IMR-90 (cell line): ENCODE measurements at regions not wholly inside any gene's neighbourhood (a gene's known extent, or its start where the extent isn't known, plus 50 kb on each side); places are given as distances from the start of the nearest gene placed in this dataset.
A peak's percentile ranks its signal among the peaks of the same experiment; 100 is the strongest.

Source experiments
- ATAC-seq: fragments of 200-7000 bp; cut with Tn5 transposase; 2 replicates; pipeline ENCODE4 v1.9.1; 2020; ENCODE audit warnings: low read depth, mild to moderate bottlenecking, moderate library complexity
- BruUV-seq: library from RNA; stranded (reverse); fragments of 400-500 nt; replicated peaks from 2 replicates; lab custom pipeline; 2021; lab: Mats Ljungman, UMichigan
- CTCF ChIA-PET: fragments of 300-600 bp; formaldehyde crosslinking; extraction: SDS; loops from one replicate; lab custom pipeline; 2021; ENCODE audit warnings: antibody characterized with exemption; lab: Yijun Ruan, JAX
- POLR2A ChIA-PET: fragments of 300-600 bp; sonication (Branson Sonifier 250); formaldehyde crosslinking; loops from one replicate; lab custom pipeline; 2022; ENCODE audit warnings: antibody characterized with exemption; ENCODE audit not compliant: unreplicated experiment; lab: Charles Lee
- DNase-seq: peaks from one replicate; pipeline ENCODE4 v3.0.0; 2013
- H2AFZ ChIP-seq: replicated peaks from 2 replicates; pipeline ENCODE3; 2013; ENCODE audit warnings: low read length, mild to moderate bottlenecking; ENCODE audit not compliant: poor library complexity
- H2AK5ac ChIP-seq: 2 replicates; pipeline ENCODE4 v1.6.1; 2013; ENCODE audit warnings: low read depth, low read length, inconsistent platforms
- H2AK9ac ChIP-seq: replicated peaks from 2 replicates; pipeline ENCODE3; 2013; ENCODE audit warnings: mild to moderate bottlenecking, low read depth, low read length, moderate library complexity; ENCODE audit not compliant: poor library complexity
- H2BK120ac ChIP-seq: 2 replicates; pipeline ENCODE4 v1.6.1; 2013; ENCODE audit warnings: low read depth, low read length, inconsistent platforms
- H2BK15ac ChIP-seq: 3 replicates; pipeline ENCODE4 v1.6.1; 2013; ENCODE audit warnings: low read depth, low read length, inconsistent platforms
- H2BK20ac ChIP-seq: 2 replicates; pipeline ENCODE4 v1.6.1; 2013; ENCODE audit warnings: low read depth, mild to moderate bottlenecking, inconsistent platforms, low read length, moderate library complexity
- H2BK5ac ChIP-seq: 2 replicates; pipeline ENCODE4 v1.6.1; 2013; ENCODE audit warnings: mild to moderate bottlenecking, low read depth, low read length, inconsistent platforms; ENCODE audit not compliant: poor library complexity, severe bottlenecking
- H3K14ac ChIP-seq: replicated peaks from 2 replicates; pipeline ENCODE4 v1.6.1; 2013; ENCODE audit warnings: low read depth, low read length, inconsistent platforms
- H3K18ac ChIP-seq: 2 replicates; pipeline ENCODE4 v1.6.1; 2013; ENCODE audit warnings: low read depth, low read length, control low read depth
- H3K23ac ChIP-seq: 2 replicates; pipeline ENCODE4 v1.6.1; 2013; ENCODE audit warnings: low read depth, low read length, inconsistent platforms
- H3K27ac ChIP-seq: 2 replicates; pipeline ENCODE4 v1.5.1; 2013; ENCODE audit warnings: mild to moderate bottlenecking, control low read depth, low read length; ENCODE audit not compliant: insufficient read depth
- H3K27me3 ChIP-seq: 2 replicates; pipeline ENCODE4 v1.6.1; 2013; ENCODE audit warnings: low read length; ENCODE audit not compliant: control insufficient read depth, insufficient read depth
- H3K36me3 ChIP-seq: 2 replicates; pipeline ENCODE4 v1.6.1; 2013; ENCODE audit warnings: low read length, mixed read lengths; ENCODE audit not compliant: control insufficient read depth, insufficient read depth
- H3K4ac ChIP-seq: 2 replicates; pipeline ENCODE4 v1.6.1; 2013; ENCODE audit warnings: low read depth, low read length, inconsistent platforms
- H3K4me1 ChIP-seq: 2 replicates; pipeline ENCODE4 v1.6.1; 2013; ENCODE audit warnings: low read length, mixed read lengths; ENCODE audit not compliant: control insufficient read depth, insufficient read depth
- H3K4me2 ChIP-seq: 2 replicates; pipeline ENCODE4 v1.6.1; 2013; ENCODE audit warnings: low read depth, mild to moderate bottlenecking, control low read depth, low read length, moderate library complexity
- H3K4me3 ChIP-seq: 2 replicates; pipeline ENCODE4 v1.5.1; 2013; ENCODE audit warnings: low read depth, mild to moderate bottlenecking, control low read depth, low read length, moderate library complexity; ENCODE audit not compliant: insufficient read depth
- H3K56ac ChIP-seq: 2 replicates; pipeline ENCODE4 v1.6.1; 2013; ENCODE audit warnings: low read length, inconsistent platforms; ENCODE audit not compliant: insufficient read depth; ENCODE audit errors: extremely low read depth
- H3K79me1 ChIP-seq, 2 experiments: 2 replicates each; pipeline ENCODE4 v1.6.1; 2013; ENCODE audit warnings: low read length in 2 of 2, inconsistent platforms in 1 of 2, low read depth in 1 of 2
- H3K9ac ChIP-seq: 2 replicates; pipeline ENCODE4 v1.6.1; 2013; ENCODE audit warnings: low read depth, low read length, control low read depth
- H3K9me1 ChIP-seq: 2 replicates; pipeline ENCODE4 v1.6.1; 2013; ENCODE audit warnings: low read length, inconsistent platforms; ENCODE audit not compliant: insufficient read depth
- H3K9me3 ChIP-seq: 2 replicates; pipeline ENCODE4 v1.6.1; 2013; ENCODE audit warnings: low read length; ENCODE audit not compliant: control insufficient read depth, insufficient read depth
- H4K20me1 ChIP-seq: 2 replicates; pipeline ENCODE4 v1.6.1; 2013; ENCODE audit warnings: low read length, inconsistent platforms; ENCODE audit not compliant: insufficient read depth
- H4K5ac ChIP-seq: 2 replicates; pipeline ENCODE4 v1.6.1; 2013; ENCODE audit warnings: mild to moderate bottlenecking, low read depth, low read length, control low read depth
- H4K8ac ChIP-seq, 2 experiments: 2 replicates each; pipeline ENCODE4 v1.6.1; 2013; ENCODE audit warnings: low read depth in 2 of 2, low read length in 2 of 2, control low read depth in 1 of 2, inconsistent platforms in 1 of 2
- H4K91ac ChIP-seq: 2 replicates; pipeline ENCODE4 v1.6.1; 2013; ENCODE audit warnings: low read depth, low read length, inconsistent platforms; ENCODE audit not compliant: insufficient read depth
- CEBPB ChIP-seq: IDR thresholded peaks from 2 replicates; pipeline ENCODE4 v1.6.1; 2012; ENCODE audit warnings: low read depth, low read length, improper control_type of control experiment
- CHD1 ChIP-seq: IDR thresholded peaks from 2 replicates; pipeline ENCODE4 v1.6.1; 2012; ENCODE audit warnings: low read depth, low read length, improper control_type of control experiment
- FOS ChIP-seq: fragments of 150-350 bp; IDR thresholded peaks from 2 replicates; pipeline ENCODE4 v1.6.1; 2016; ENCODE audit warnings: low read depth, low read length
- MAFK ChIP-seq: IDR thresholded peaks from 2 replicates; pipeline ENCODE4 v1.6.1; 2012; ENCODE audit warnings: low read depth, low read length, improper control_type of control experiment
- MAZ ChIP-seq: IDR thresholded peaks from 2 replicates; pipeline ENCODE4 v1.6.1; 2012; ENCODE audit warnings: low read depth, mild to moderate bottlenecking, low read length, improper control_type of control experiment, moderate library complexity, borderline replicate concordance
- MXI1 ChIP-seq: IDR thresholded peaks from 2 replicates; pipeline ENCODE4 v1.6.1; 2012; ENCODE audit warnings: low read depth, mild to moderate bottlenecking, low read length, moderate library complexity, borderline replicate concordance
- NFE2L2 ChIP-seq: fragments of 150-350 bp; IDR thresholded peaks from 2 replicates; pipeline ENCODE4 v1.6.1; 2016; ENCODE audit warnings: low read depth, mild to moderate bottlenecking, low read length
- POLR2A ChIP-seq: IDR thresholded peaks from 2 replicates; pipeline ENCODE4 v1.6.1; 2012; ENCODE audit warnings: mild to moderate bottlenecking, low read depth, low read length
- RAD21 ChIP-seq: IDR thresholded peaks from 2 replicates; pipeline ENCODE4 v1.6.1; 2012; ENCODE audit warnings: low read length, improper control_type of control experiment
- RCOR1 ChIP-seq: IDR thresholded peaks from 2 replicates; pipeline ENCODE4 v1.6.1; 2012; ENCODE audit warnings: mild to moderate bottlenecking, low read length, improper control_type of control experiment; ENCODE audit not compliant: insufficient replicate concordance
- RFX5 ChIP-seq: IDR thresholded peaks from 2 replicates; pipeline ENCODE4 v1.8.0; 2012; ENCODE audit warnings: low read depth, mild to moderate bottlenecking, low read length, moderate library complexity
- SMC3 ChIP-seq: fragments of 150-350 bp; IDR thresholded peaks from 2 replicates; pipeline ENCODE4 v1.6.1; 2016; ENCODE audit warnings: low read depth, mild to moderate bottlenecking, antibody characterized with exemption, low read length, moderate library complexity
- WGBS, 2 experiments: methylation state at CpG; one replicate each; pipeline versions ENCODE4 v1.1.5 to v1.1.7; 2013; ENCODE audit warnings: missing lambda C conversion rate in 2 of 2; ENCODE audit not compliant: insufficient read length in 1 of 2; ENCODE audit errors: extremely low coverage in 2 of 2; 5-methylcytosine and 5-hydroxymethylcytosine counted together
- dilution Hi-C: fragments of 300-500 bp; cut with HindIII; formaldehyde crosslinking; loops from one replicate; pipeline ENCODE4 v1.14.3; 2018; ENCODE audit warnings: low sequenced_read_pairs; ENCODE audit not compliant: unreplicated experiment
- in situ Hi-C: fragments of 300-500 bp; cut with MboI; formaldehyde crosslinking; loops from 3 replicates; pipeline ENCODE4 v1.14.3; 2019; ENCODE audit warnings: low sequenced_read_pairs, inconsistent platforms, mixed read lengths
- intact Hi-C: fragments of 100-400 bp; cut with micrococcal nuclease; formaldehyde crosslinking; loops from 2 replicates; pipeline ENCODE4 v1.10.0; 2022
- TF ChIP-seq, protein P1 (sequence below): fragments of 150-350 bp; IDR thresholded peaks from 2 replicates; pipeline ENCODE4 v1.6.1; 2017; ENCODE audit warnings: mild to moderate bottlenecking, antibody characterized with exemption, low read length, low read depth
- TF ChIP-seq, protein P2 (sequence below): conservative IDR thresholded peaks from 2 replicates; pipeline ENCODE4 v1.5.1; 2012; ENCODE audit warnings: mild to moderate bottlenecking, low read depth, low read length, improper control_type of control experiment

DNA sequence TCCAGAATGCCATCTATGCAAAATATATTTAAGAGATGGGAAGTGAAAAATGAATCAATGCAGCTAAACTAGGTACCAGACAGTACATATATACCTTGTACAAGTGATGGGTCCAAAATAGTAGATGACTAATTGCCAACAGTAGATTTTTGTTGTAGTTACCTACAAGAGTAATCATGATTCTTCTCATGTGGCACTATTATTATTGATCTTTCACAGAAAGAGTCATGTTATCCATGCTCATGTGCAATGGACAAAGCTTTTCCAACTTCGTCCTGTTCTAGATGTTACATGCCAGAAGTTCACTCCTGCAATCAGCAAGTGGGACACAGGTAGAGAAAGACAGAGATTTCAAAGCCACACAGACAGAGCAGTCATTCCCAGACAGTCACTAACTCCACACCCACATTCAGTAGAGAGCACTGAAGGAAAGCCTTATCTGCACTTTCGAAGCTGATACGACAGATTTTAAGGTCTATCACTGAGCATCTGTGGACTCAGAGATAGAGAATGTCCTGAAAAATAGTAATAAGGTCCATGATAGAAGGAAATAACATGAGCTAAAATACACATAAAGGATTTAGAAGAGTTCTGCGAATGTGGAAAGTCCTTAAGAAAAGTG lies 101.6 kb upstream of the ITPRID2 start:
- Histone ChIP-seq H3K4ac (peak overlapping the region; percentile 95), H3K4me3 (no peak overlapping the region), H3K36me3 (no peaks in the 10 kb centered on the region), H3K23ac (peak overlapping the region; percentile 82), H2AFZ (no peak overlapping the region), H3K56ac (peak overlapping the region; percentile 62), H4K8ac (peak overlapping the region; percentile 50 to 94), H3K9me1 (peaks cover 13% of the 10 kb centered on the region), H3K14ac (peak overlapping the region; percentile 57), H3K9me3 (no peaks in the 10 kb centered on the region), H2AK9ac (peak overlapping the region; percentile 77), H4K20me1 (no peaks in the 10 kb centered on the region), H2BK15ac (peak overlapping the region; percentile 100), H3K18ac (peak overlapping the region; percentile 96), H3K27me3 (no peaks in the 10 kb centered on the region), H3K4me1 (peaks cover 10% of the 10 kb centered on the region; the same call in 1 of the 2 replicates), H3K79me1 (no peaks in the 10 kb centered on the region; a peak in 1 of 4 replicates), H3K4me2 (no peak overlapping the region), H4K5ac (peak overlapping the region; percentile 93; the same call in 1 of the 2 replicates), H2BK120ac (peak overlapping the region; percentile 93), H2BK5ac (peak overlapping the region; percentile 98), H2AK5ac (peak overlapping the region; percentile 97), H4K91ac (peak overlapping the region; percentile 87), H2BK20ac (peak overlapping the region; percentile 87), H3K9ac (no peak overlapping the region), H3K27ac (peak overlapping the region; percentile 29; the same call in 1 of the 2 replicates)
- WGBS, 2 experiments: 100% methylated on average over 1 of the region's 4 CpGs; no CpG with 5 or more reads in 1 of the 2 experiments
- no TSS peak for BruUV-seq
- POLR2A ChIA-PET: no interaction called here
- TF ChIP-seq RFX5 (no peak), SMC3 (no peak), FOS (no peak), RAD21 (no peak), RCOR1 (no peak), MAZ (no peak), POLR2A (no peak), CHD1 (no peak), NFE2L2 (no peak), MAFK (no peak), MXI1 (no peak), CEBPB (no peak)
- TF ChIP-seq, protein P1, sequence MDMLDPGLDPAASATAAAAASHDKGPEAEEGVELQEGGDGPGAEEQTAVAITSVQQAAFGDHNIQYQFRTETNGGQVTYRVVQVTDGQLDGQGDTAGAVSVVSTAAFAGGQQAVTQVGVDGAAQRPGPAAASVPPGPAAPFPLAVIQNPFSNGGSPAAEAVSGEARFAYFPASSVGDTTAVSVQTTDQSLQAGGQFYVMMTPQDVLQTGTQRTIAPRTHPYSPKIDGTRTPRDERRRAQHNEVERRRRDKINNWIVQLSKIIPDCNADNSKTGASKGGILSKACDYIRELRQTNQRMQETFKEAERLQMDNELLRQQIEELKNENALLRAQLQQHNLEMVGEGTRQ: no peak
- TF ChIP-seq, protein P2, sequence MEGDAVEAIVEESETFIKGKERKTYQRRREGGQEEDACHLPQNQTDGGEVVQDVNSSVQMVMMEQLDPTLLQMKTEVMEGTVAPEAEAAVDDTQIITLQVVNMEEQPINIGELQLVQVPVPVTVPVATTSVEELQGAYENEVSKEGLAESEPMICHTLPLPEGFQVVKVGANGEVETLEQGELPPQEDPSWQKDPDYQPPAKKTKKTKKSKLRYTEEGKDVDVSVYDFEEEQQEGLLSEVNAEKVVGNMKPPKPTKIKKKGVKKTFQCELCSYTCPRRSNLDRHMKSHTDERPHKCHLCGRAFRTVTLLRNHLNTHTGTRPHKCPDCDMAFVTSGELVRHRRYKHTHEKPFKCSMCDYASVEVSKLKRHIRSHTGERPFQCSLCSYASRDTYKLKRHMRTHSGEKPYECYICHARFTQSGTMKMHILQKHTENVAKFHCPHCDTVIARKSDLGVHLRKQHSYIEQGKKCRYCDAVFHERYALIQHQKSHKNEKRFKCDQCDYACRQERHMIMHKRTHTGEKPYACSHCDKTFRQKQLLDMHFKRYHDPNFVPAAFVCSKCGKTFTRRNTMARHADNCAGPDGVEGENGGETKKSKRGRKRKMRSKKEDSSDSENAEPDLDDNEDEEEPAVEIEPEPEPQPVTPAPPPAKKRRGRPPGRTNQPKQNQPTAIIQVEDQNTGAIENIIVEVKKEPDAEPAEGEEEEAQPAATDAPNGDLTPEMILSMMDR: no peak
- in situ Hi-C loops: no loop called here
- ATAC-seq: no peak
- intact Hi-C loops: loop anchor here (5.0 kb wide), 1 partner anchor 102 kb away; the partner anchor contains the start of gene ITPRID2
- CTCF ChIA-PET: no interaction called here
- dilution Hi-C loops: no loop called here
- no peak for DNase-seq
